ENCODE measurements at regions not wholly inside any gene's neighbourhood (a gene's known extent, or its start where the extent isn't known, plus 50 kb on each side); places are given as distances from the start of the nearest gene placed in this dataset.
A peak's percentile ranks its signal among the peaks of the same experiment; 100 is the strongest.

DNA sequence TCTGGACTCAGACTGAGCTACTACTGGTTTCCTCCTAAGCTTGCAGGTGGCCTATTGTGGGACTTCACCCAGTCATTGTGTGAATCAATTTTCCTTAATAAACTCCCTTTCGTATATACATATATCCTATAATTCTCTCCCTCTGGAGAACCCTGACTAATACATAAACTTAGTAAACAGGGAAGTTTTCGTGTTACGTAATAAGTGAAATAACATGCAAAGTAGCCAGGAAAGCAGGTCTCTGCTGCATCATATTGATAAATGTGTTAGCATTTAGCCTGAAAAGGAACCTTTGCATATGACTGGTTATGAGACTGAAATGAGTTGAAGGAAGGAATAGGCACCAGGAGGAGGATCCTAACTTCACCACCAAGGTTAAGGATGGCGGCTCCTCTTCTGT is 527.2 kb upstream of the FAM98A start:
- no peak overlapping the region for H3K9ac ChIP-seq (ENCODE audit: low read length in 3 of 3)
- H3K36me3 ChIP-seq (ENCODE audit: control insufficient read depth in 2 of 3, insufficient read depth in 3 of 3, low read length in 3 of 3): no peaks in the 10 kb centered on the region
- H3K9me3 ChIP-seq (ENCODE audit: control insufficient read depth in 2 of 3, insufficient read depth in 1 of 3, low read length in 3 of 3): peaks cover 0 to 9% (median 2%) of the 10 kb centered on the region in 3 donors
- H3K4me3 ChIP-seq (ENCODE audit: low read length in 3 of 3): no peak overlapping the region
- no peaks in the 10 kb centered on the region for H3K27me3 ChIP-seq (ENCODE audit: control insufficient read depth, insufficient read depth, low read length)
- no peak for DNase-seq
- no peak overlapping the region for H3K27ac ChIP-seq (ENCODE audit: low read depth in 2 of 2, low read length in 2 of 2)
- FAIRE-seq: no peak
- H3K4me1 ChIP-seq (ENCODE audit: control insufficient read depth in 2 of 3, insufficient read depth in 2 of 3, low read depth in 1 of 3, low read length in 3 of 3): peaks cover 0 to 21% (median 3%) of the 10 kb centered on the region in 3 donors
- no peak for TF ChIP-seq CTCF (IDR thresholded peaks at IDR 0.05; ENCODE audit: borderline replicate concordance, extremely low read depth, insufficient read depth)
- intact Hi-C loops (cut with DNase I): no loop called here

DNA sequence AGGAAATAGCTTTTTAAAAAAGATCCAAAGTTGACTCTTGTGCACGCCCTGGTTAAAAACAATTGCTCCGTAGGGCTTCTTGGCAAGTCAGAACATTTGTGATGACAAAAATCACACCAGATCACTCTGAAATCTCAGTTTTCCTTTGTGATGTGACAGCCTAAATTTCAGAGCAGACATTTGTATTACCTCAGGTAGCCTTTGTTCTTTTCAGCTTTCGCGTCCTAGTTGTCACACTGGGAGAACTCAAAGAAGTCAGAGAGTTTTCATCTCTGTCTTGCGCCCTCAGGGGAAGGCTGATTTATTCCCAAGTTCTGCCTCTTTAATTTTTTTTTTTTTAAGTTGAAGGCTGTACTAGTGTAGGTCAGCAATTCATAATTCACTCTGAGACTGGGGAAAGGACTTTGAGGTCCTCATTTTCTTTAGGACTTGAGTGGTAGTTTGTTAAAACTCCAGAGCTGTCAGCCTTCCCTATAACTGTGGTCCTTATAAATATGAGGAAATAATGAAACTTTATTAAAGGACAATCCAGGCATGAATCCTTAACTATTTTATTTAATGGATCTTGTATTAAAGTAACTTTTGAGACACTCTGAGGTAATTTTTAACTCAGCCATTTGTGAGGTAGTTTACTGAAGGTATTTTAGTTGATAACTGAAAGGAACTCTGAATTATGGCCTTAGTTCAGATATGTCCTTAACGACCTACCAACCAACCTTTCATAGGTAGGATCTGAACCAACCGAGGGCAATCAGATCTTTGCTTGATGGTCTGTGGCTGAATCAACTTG is 525.1 kb upstream of the FAM98A start:
- Histone ChIP-seq H3K4me1 (ENCODE audit: control insufficient read depth in 2 of 3, insufficient read depth in 2 of 3, low read depth in 1 of 3, low read length in 3 of 3) (peaks cover 0 to 21% (median 3%) of the 10 kb centered on the region in 3 donors), H3K36me3 (ENCODE audit: control insufficient read depth in 2 of 3, insufficient read depth in 3 of 3, low read length in 3 of 3) (no peaks in the 10 kb centered on the region), H3K9ac (ENCODE audit: low read length in 3 of 3) (no peak overlapping the region), H3K27me3 (ENCODE audit: control insufficient read depth, insufficient read depth, low read length) (no peaks in the 10 kb centered on the region), H3K9me3 (ENCODE audit: control insufficient read depth in 2 of 3, insufficient read depth in 1 of 3, low read length in 3 of 3) (peaks cover 0 to 9% (median 2%) of the 10 kb centered on the region in 3 donors), H3K4me3 (ENCODE audit: low read length in 3 of 3) (peak overlapping the region; percentile 3 to 44 (median 4)), H3K27ac (ENCODE audit: low read depth in 2 of 2, low read length in 2 of 2) (peak overlapping the region; percentile 59 to 83)
- peak in 2 of 5 donors; percentile 35 to 39 for DNase-seq
- intact Hi-C loops (cut with DNase I): no loop called here
- no peak for TF ChIP-seq CTCF (IDR thresholded peaks at IDR 0.05; ENCODE audit: borderline replicate concordance, extremely low read depth, insufficient read depth)
- peak; percentile 96 for FAIRE-seq

- Histone ChIP-seq H3K9me3 (ENCODE audit: control insufficient read depth in 2 of 3, insufficient read depth in 1 of 3, low read length in 3 of 3) (peaks cover 0 to 5% (median 2%) of the 10 kb centered on the region in 3 donors), H3K4me3 (ENCODE audit: low read length in 3 of 3) (no peak overlapping the region), H3K27ac (ENCODE audit: low read depth in 2 of 2, low read length in 2 of 2) (no peak overlapping the region), H3K36me3 (ENCODE audit: control insufficient read depth in 2 of 3, insufficient read depth in 3 of 3, low read length in 3 of 3) (no peaks in the 10 kb centered on the region), H3K9ac (ENCODE audit: low read length in 3 of 3) (no peak overlapping the region), H3K4me1 (ENCODE audit: control insufficient read depth in 2 of 3, insufficient read depth in 2 of 3, low read depth in 1 of 3, low read length in 3 of 3) (peaks cover 0 to 21% (median 3%) of the 10 kb centered on the region in 3 donors), H3K27me3 (ENCODE audit: control insufficient read depth, insufficient read depth, low read length) (no peaks in the 10 kb centered on the region)
- DNase-seq (no peak), FAIRE-seq (no peak)
- intact Hi-C loops (cut with DNase I): no loop called here
- TF ChIP-seq CTCF (IDR thresholded peaks at IDR 0.05; ENCODE audit: borderline replicate concordance, extremely low read depth, insufficient read depth): no peak
Measured at GRCh38 chr2:34121076-34121475, 522.0 kb upstream of the FAM98A start.

Measured in kidney (tissue), 13 donors.